NCI-H2107 treated with DMSO at 0.1 percent for 48 hours (cell line): ENCODE measurements at regions not wholly inside any gene's neighbourhood (a gene's known extent, or its start where the extent isn't known, plus 50 kb on each side); places are given as distances from the start of the nearest gene placed in this dataset.
"Not testable (repeated sequence)": the region's sequence is repeated elsewhere in the genome, so short reads cannot be mapped to it uniquely, and the experiment has no call there.

Source experiments
- DNase-seq: peaks from one replicate; lab custom pipeline; 2025; ENCODE audit not compliant: unreplicated experiment; lab: John Stamatoyannopoulos, UW

DNA sequence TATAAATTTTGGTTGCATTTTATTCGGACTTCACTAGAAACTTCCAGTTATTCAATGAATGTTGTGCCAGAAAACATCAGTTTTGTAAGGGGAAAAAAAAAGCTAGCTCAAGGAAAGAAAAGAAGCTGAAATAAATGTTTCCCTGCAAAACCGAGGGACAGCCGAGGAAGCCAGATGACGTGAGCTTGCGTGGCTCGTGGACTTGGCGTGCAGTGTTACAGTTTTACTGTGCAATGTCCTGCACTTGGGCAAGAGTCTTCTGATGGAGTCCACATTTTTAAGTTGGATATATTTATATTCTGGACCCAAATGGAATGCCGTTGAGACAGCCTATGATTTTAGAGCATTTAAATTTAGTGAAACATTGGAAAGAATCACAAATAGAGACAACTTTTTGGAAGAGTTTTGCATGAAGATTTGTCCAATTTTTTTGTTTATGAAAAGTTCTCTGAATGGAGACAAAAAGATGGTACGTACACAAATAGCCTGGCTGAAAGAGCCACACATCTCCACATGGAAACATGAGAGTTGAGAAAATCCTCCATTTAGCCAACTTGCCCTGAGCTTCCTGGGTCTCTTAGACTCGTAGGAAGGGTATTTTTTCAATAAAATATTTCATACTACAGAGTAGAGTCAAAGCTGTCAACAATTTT is 210.5 kb downstream of the BANP start:
- DNase-seq = not testable (repeated sequence)

DNA sequence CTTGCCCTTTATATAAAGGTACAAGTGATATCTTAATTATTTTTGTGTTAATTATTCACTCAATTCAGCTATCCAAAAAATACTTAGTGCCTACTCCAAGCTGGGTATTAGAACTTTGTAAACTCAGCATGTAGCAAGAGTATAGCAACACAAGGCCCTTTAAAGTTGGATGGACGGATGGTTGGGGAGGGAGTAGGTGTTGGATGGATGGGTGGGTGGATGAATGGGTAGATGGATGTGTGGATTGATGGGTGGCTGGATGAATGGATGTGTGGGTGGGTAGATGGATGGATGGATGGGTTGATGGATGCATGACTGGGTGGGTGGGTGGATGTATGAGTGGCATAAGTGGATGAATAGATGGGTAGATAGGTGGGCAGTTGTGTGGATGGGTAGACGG is 211.5 kb downstream of the BANP start:
- not testable (repeated sequence) for DNase-seq

DNA sequence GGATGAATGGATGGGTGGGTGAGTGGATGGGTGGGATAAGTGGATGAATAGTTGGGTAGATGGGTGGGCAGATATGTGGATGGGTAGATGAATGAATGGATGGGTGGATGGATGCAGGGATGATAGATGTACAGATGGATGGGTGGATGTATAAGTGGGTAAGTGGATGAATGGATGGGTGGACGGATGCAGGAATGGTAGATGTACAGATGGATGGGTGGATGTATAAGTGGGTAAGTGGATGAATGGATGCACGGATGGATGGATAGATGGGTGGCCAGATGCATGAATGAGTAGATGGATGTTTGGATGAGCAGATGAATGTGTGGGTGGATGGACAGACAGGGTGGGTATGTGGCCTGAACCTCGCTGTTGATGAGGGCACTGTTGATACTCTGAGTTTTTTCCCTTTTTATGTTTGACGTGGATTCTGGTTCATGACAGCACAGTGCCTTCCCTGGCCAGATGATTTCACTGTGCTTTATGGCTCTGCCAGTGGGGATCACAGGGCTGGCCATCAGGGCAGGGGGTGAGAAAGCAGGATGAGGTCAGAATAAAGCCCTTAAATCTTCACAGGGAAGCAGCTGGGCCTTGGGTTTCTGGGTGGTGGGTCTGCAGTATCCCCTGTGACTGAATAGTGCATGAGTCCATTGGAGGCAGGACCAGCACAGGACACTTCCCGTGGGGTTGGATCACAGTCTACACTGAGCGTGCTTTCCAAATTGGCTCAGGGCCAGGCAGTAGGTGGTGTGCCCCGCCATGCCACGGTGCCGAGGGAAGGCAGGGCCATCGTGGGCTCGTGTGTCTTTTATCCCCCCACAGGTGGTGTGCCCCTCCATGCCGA is 213.2 kb downstream of the BANP start:
- DNase-seq = not testable (repeated sequence)

DNA sequence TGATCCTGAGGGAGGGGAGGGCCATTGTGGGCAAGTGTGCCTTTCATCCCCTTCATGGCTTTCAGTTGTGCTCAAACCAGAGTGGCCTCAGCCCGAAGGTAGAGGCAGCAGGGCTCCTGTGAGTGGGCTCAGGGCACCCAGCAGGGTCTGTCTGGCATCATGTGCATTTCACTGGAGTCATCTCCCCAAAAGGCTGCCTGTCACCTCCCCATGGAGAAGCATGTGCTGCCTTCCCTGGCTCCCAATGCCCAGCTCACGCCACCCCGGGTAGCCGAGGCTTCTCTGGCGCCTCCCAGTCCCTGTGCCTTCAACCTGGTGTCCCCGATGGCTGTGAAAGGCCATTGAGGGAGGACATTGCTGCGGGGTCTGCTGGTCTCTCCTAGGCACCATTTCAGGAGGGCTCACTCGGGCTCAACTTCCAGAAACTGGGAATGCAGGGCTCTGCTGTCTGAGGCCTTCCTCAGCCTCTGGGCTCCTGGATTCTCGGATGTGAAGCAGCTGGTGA is 213.9 kb downstream of the BANP start:
- not testable (repeated sequence) for DNase-seq

- DNase-seq = not testable (repeated sequence)
Measured at GRCh38 chr16:88165683-88166082, 214.4 kb downstream of the BANP start.

- not testable (repeated sequence) for DNase-seq
Measured at GRCh38 chr16:88166209-88166773, 215.1 kb downstream of the BANP start.

GRCh38 chr16:88167798-88168556 is 214.8 kb upstream of the ZNF469 start:
- not testable (repeated sequence) for DNase-seq

DNA sequence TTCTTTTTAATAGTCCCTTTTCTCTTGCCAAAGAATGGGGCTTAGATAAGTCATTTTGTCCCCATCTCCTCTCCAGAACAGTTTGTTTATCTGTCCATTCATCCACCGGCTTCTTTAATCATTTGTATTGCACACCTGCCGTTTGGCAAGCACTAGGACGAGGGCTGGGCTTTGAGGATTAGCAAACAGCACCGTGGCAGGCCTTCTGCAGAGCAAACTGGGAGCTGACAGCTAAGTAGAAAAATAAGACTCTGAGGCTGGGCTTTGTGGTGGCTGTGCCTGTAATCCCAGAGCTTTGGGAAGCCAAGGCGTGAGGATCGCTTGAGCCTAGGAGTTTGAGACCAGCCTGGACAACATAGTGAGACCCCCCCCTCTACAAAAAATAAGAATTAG is 214.2 kb upstream of the ZNF469 start:
- peak; percentile 23 for DNase-seq

DNA sequence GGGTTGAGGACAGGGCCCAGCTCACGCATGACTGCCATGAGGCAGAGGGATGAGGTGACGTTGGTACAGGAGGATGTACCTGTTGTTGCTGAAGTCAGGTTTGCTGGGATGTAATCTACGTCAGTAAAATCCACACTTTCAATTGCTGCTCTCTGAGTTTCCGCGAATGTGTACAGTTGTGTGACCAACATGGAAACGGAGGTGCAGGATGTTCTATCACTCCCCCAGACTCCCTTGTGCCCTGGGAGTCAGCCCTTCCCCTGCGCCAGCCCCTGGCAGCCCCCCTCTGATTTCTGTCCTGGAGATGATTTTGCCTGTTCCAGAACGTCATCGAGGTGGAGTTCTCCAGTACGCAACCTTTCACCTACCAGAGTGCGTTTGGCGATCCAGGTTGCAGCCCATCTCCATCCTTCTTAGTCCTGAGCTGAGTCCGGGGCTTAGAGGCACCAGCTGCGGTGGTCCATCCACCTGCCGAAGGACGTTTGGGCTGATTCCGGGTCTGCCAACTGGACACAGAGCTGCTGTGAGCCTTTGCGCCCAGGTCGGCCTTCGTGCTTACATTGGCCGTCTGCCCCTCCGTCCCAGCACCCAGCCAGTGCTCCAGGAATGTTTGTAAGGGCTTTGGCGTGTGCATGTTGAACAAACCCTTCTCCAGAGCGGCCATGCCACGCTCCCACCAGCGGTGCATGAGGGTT is 213.5 kb upstream of the ZNF469 start:
- DNase-seq = not testable (repeated sequence)

DNA sequence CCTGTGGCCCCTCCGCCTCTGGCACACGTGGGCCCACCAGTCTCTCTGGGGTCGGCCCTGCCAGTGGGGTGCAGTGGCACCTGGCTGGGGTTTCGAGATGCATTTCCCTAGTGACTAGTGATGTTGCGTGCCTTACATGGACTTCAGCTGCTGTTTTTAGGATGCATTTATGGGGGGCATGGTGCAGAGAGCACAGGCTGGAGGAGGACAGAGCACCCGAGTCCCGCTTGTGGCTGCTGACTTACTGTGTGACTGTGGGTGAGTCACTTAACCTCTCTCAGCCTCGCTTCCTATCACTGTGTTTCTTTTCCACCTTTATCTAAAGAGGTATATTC is 213.0 kb upstream of the ZNF469 start:
- not testable (repeated sequence) for DNase-seq

- no peak for DNase-seq
Measured at GRCh38 chr16:88170528-88170991, 212.2 kb upstream of the ZNF469 start.

DNA sequence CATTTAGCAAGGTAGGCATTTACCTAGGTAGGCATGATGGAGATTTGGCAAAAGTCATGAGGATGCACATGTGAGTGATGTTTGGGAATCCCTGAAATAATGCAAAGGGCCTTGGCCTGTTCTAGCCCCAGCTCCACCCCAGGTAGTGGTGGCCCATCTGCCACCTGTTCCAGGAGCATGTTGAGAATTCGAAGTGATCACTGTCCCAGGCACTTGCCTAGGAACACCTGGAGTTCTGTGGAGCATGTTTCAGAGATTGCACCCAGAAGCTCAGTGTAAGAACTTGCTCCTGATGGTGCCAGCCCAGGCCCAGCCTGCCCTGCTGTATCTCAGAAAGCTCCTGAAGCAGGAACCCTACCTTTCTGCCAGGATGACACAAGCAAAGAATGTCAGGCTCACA is 211.6 kb upstream of the ZNF469 start:
- not testable (repeated sequence) for DNase-seq

DNA sequence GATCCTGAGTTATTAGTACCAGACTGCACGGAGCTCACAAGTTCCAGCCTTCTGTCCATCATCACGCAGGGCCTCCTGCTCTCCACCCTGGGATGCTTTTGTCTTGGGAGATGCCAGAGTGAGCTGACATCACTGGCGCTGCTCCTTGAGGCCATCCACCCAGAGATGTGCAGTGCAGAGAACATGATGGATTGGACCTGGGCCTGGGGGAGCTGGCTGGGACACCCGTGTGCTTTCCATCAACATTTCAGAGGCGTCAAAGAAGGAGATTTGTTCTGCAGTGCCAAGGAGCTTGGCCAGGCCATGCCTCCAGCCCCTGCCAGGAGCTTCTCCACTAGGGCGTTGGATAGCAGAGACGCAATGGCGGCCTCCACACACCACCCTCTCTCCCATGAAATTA is 206.6 kb upstream of the ZNF469 start:
- DNase-seq = not testable (repeated sequence)

GRCh38 chr16:88176591-88177180 is 206.1 kb upstream of the ZNF469 start:
- DNase-seq = not testable (repeated sequence)

- DNase-seq = not testable (repeated sequence)
Measured at GRCh38 chr16:88178251-88178650, 204.5 kb upstream of the ZNF469 start.

DNA sequence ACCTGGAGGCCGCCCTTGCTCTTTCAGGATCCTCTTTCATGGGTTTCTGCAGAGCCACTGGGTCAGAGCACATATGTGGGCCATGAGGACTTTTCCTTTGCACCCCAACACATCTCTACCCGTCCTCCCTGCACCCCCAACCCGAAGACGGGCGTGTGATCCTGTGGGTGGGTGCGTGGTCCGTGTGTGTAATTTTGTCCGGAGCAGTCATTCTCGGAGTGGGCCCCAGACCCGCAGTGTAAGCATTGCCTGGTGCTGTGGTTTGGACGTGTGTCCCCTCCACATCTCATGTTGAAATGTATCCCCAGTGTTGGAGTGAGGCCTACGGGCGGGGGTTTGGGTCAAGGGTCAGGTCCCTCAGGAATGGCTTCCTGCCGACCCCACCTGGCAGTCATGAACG is 203.9 kb upstream of the ZNF469 start:
- not testable (repeated sequence) for DNase-seq

DNA sequence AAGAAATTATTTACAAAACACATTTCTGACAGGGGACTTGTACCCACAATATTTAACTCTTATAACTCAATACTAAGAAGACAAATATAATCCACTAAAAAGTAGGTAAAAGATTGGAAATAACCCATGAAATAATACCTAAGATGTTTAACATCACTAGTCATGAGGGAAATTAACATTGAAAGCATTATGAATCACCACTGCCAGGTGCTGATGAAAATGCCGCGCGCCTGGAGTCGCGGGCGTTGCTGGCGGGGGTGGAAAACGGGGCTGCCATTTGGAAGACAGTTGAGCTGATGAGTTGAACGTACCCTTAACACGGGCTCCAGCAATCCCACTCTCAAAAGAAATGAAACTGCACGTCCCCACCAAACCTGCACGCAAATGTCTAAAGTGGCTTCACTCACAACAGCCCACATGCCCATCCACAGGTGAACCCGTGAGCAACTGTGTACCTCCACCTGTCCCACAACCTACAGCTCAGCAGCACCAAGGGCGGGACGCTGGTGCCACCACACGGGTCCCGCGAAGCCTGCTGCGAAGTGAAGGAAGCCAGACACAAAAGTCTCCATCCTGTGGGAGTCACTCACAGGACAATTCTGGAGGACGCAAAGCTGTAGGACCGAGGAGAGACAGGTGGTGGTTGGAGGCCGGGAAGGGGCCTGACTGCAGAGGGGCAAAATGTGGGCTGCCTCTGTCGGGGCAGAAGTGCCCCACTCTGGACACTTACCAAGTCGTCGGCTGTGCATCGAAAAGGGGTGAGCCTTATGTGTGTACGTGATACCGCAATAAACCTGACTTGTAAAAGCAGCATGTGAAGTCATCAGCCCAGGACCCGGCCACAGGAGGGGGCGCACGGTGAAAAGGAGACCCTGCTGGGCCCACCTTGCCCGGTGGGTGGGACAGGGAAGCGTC is 199.5 kb upstream of the ZNF469 start:
- not testable (repeated sequence) for DNase-seq

GRCh38 chr16:88184053-88184452 is 198.7 kb upstream of the ZNF469 start:
- DNase-seq = not testable (repeated sequence)
